Caco-2 (cell line): ENCODE measurements at regions not wholly inside any gene's neighbourhood (a gene's known extent, or its start where the extent isn't known, plus 50 kb on each side); places are given as distances from the start of the nearest gene placed in this dataset.
"Not testable (repeated sequence)": the region's sequence is repeated elsewhere in the genome, so short reads cannot be mapped to it uniquely, and the experiment has no call there.

Source experiments
- BruUV-seq: library from RNA; stranded (reverse); fragments of 400-500 nt; replicated peaks from 2 replicates; lab custom pipeline; 2021; lab: Mats Ljungman, UMichigan
- CTCF ChIA-PET: fragments of 300-600 bp; sonication (Branson Sonifier 250); formaldehyde crosslinking; loops from one replicate; lab custom pipeline; 2022; ENCODE audit warnings: antibody characterized with exemption; lab: Charles Lee
- POLR2A ChIA-PET: fragments of 300-600 bp; sonication (Branson Sonifier 250); formaldehyde crosslinking; loops from one replicate; lab custom pipeline; 2022; ENCODE audit warnings: antibody characterized with exemption; lab: Charles Lee
- DNase-seq, 2 experiments: peaks; one replicate each; pipeline versions ENCODE4 v3.0.0 to v3.0.0-alpha.2; 2020 to 2022
- H3K27me3 ChIP-seq: replicated peaks from 2 replicates; pipeline ENCODE4 v1.6.0; 2011; ENCODE audit warnings: low read length; ENCODE audit not compliant: control insufficient read depth, insufficient read depth
- H3K36me3 ChIP-seq: 2 replicates; pipeline ENCODE4 v1.5.1; 2011; ENCODE audit warnings: low read length; ENCODE audit not compliant: control insufficient read depth, insufficient read depth
- H3K4me1 ChIP-seq: fragments of 250-450 bp; sonication (Bioruptor Pico); 2 replicates; pipeline ENCODE4 v1.5.1; 2020; ENCODE audit warnings: mild to moderate bottlenecking
- H3K4me3 ChIP-seq: 2 replicates; pipeline ENCODE4 v1.5.1; 2011; ENCODE audit warnings: low read depth, mild to moderate bottlenecking, control low read depth, low read length
- H3K9me3 ChIP-seq: fragments of 250-450 bp; sonication (Bioruptor Pico); 2 replicates; pipeline ENCODE4 v1.5.1; 2020; ENCODE audit warnings: mild to moderate bottlenecking, moderate library complexity
- H3K27ac Mint-ChIP-seq: one replicate; pipeline ENCODE4 v1.8.0; 2022; ENCODE audit warnings: mixed read lengths; ENCODE audit not compliant: unreplicated experiment
- H3K27me3 Mint-ChIP-seq: one replicate; pipeline ENCODE4 v1.8.0; 2022; ENCODE audit warnings: mixed read lengths; ENCODE audit not compliant: insufficient read depth, unreplicated experiment
- H3K36me3 Mint-ChIP-seq: one replicate; pipeline ENCODE4 v1.8.0; 2022; ENCODE audit warnings: mild to moderate bottlenecking, mixed read lengths; ENCODE audit not compliant: insufficient read depth, unreplicated experiment
- H3K4me1 Mint-ChIP-seq: one replicate; pipeline ENCODE4 v1.8.0; 2022; ENCODE audit warnings: low read depth, mixed read lengths; ENCODE audit not compliant: unreplicated experiment
- H3K4me3 Mint-ChIP-seq: one replicate; pipeline ENCODE4 v1.8.0; 2022; ENCODE audit warnings: mild to moderate bottlenecking, moderate library complexity, mixed read lengths; ENCODE audit not compliant: unreplicated experiment
- H3K9me3 Mint-ChIP-seq: one replicate; pipeline ENCODE4 v1.8.0; 2022; ENCODE audit warnings: mixed read lengths; ENCODE audit not compliant: unreplicated experiment
- CTCF ChIP-seq, 2 experiments: fragments of 200-600 bp in 1 of 2; IDR thresholded peaks; 1 replicate in 1 of 2; 2 replicates in 1 of 2; pipeline versions ENCODE4 v1.5.1 to v1.8.0; 2011 to 2022; ENCODE audit warnings: antibody characterized with exemption in 1 of 2, control low read depth in 1 of 2, inconsistent platforms in 1 of 2, low read depth in 1 of 2, low read length in 1 of 2, mild to moderate bottlenecking in 1 of 2, moderate library complexity in 1 of 2; ENCODE audit not compliant: insufficient read depth in 1 of 2, severe bottlenecking in 1 of 2, unreplicated experiment in 1 of 2
- intact Hi-C: fragments of 100-400 bp; cut with micrococcal nuclease; formaldehyde crosslinking; loops from one replicate; pipeline ENCODE4 v1.10.0; 2022; ENCODE audit not compliant: unreplicated experiment

- Histone ChIP-seq H3K4me3 (no peak overlapping the region), H3K4me1 (peaks cover 66% of the 10 kb centered on the region), H3K27me3 (no peaks in the 10 kb centered on the region), H3K36me3 (no peaks in the 10 kb centered on the region), H3K9me3 (no peaks in the 10 kb centered on the region)
- Mint-ChIP-seq H3K36me3 (no peaks in the 10 kb centered on the region), H3K27ac (peak overlapping the region; percentile 7), H3K27me3 (no peaks in the 10 kb centered on the region), H3K9me3 (no peaks in the 10 kb centered on the region), H3K4me3 (no peak overlapping the region), H3K4me1 (peaks cover 52% of the 10 kb centered on the region)
- no TSS peak for BruUV-seq
- TF ChIP-seq CTCF (IDR thresholded peaks at IDR 0.05; ENCODE audit: insufficient read depth in 1 of 2, low read depth in 1 of 2, low read length in 1 of 2, severe bottlenecking in 1 of 2, unreplicated experiment in 1 of 2): no peak
- no peak for DNase-seq
- intact Hi-C loops: loop anchor here (5.0 kb wide), 2 partner anchors 73 to 192 kb away; no protein-coding TSS in a partner anchor
- ChIA-PET POLR2A (no interaction called here), CTCF (interaction anchor here (0.6 kb wide), 1 partner anchor 28 kb away, joined by 3 read pairs; no protein-coding TSS in a partner anchor)
These were observed 67.6 kb upstream of the NFE2L3 start for GRCh38 chr7:26084418-26084817.

- no peak overlapping the region for H3K4me3 ChIP-seq
- Mint-ChIP-seq H3K27me3 (no peaks in the 10 kb centered on the region), H3K4me1 (peaks cover 53% of the 10 kb centered on the region), H3K9me3 (no peaks in the 10 kb centered on the region), H3K36me3 (no peaks in the 10 kb centered on the region), H3K4me3 (no peak overlapping the region), H3K27ac (peak overlapping the region; percentile 65)
- peak; percentile 58 to 67 for DNase-seq
- TF ChIP-seq CTCF (IDR thresholded peaks at IDR 0.05; ENCODE audit: insufficient read depth in 1 of 2, low read depth in 1 of 2, low read length in 1 of 2, severe bottlenecking in 1 of 2, unreplicated experiment in 1 of 2): no peak
- no peaks in the 10 kb centered on the region for H3K36me3 ChIP-seq
- ChIA-PET CTCF (interaction anchor here (0.5 kb wide), 1 partner anchor 77 kb away, joined by 3 read pairs; no protein-coding TSS in a partner anchor), POLR2A (no interaction called here)
- peaks cover 59% of the 10 kb centered on the region for H3K4me1 ChIP-seq
- no TSS peak for BruUV-seq
- H3K27me3 ChIP-seq: no peaks in the 10 kb centered on the region
- H3K9me3 ChIP-seq: no peaks in the 10 kb centered on the region
- intact Hi-C loops: no loop called here
These were observed 66.2 kb upstream of the NFE2L3 start for GRCh38 chr7:26085771-26086170.

GRCh38 chr7:26087321-26088091 is 64.5 kb upstream of the NFE2L3 start:
- ChIA-PET POLR2A (no interaction called here), CTCF (interaction anchor here (2.3 kb wide), 1 partner anchor 9 kb away, joined by 8 read pairs; no protein-coding TSS in a partner anchor)
- Histone ChIP-seq H3K36me3 (no peaks in the 10 kb centered on the region), H3K4me1 (peaks cover 46% of the 10 kb centered on the region), H3K9me3 (no peaks in the 10 kb centered on the region), H3K27me3 (no peaks in the 10 kb centered on the region), H3K4me3 (no peak overlapping the region)
- BruUV-seq: no TSS peak
- no peak overlapping the region for H3K4me3 Mint-ChIP-seq
- H3K4me1 Mint-ChIP-seq: peaks cover 44% of the 10 kb centered on the region
- H3K36me3 Mint-ChIP-seq: no peaks in the 10 kb centered on the region
- no peak for TF ChIP-seq CTCF (IDR thresholded peaks at IDR 0.05; ENCODE audit: insufficient read depth in 1 of 2, low read depth in 1 of 2, low read length in 1 of 2, severe bottlenecking in 1 of 2, unreplicated experiment in 1 of 2)
- no peak for DNase-seq
- no peaks in the 10 kb centered on the region for H3K27me3 Mint-ChIP-seq
- H3K9me3 Mint-ChIP-seq: no peaks in the 10 kb centered on the region
- H3K27ac Mint-ChIP-seq: peak overlapping the region; percentile 14
- intact Hi-C loops: no loop called here

GRCh38 chr7:26089469-26089868 is 62.5 kb upstream of the NFE2L3 start:
- H3K27me3 Mint-ChIP-seq, POLR2A ChIA-PET, H3K9me3 ChIP-seq, H3K4me3 Mint-ChIP-seq, H3K27ac Mint-ChIP-seq, H3K4me3 ChIP-seq, DNase-seq, H3K27me3 ChIP-seq, H3K36me3 Mint-ChIP-seq, BruUV-seq, H3K36me3 ChIP-seq, H3K9me3 Mint-ChIP-seq, intact Hi-C loops: not testable (repeated sequence)
- peaks cover 33% of the 10 kb centered on the region for H3K4me1 Mint-ChIP-seq
- H3K4me1 ChIP-seq: peaks cover 32% of the 10 kb centered on the region
- CTCF ChIA-PET: interaction anchor here (2.3 to 2.8 kb wide), 2 partner anchors 11 to 275 kb away, joined by 8 read pairs; no protein-coding TSS in a partner anchor
